NCI-H69 (cell line): ENCODE measurements at regions not wholly inside any gene's neighbourhood (a gene's known extent, or its start where the extent isn't known, plus 50 kb on each side); places are given as distances from the start of the nearest gene placed in this dataset.

ENCODE experiments used
- DNase-seq: peaks from one replicate; lab custom pipeline; 2025; lab: John Stamatoyannopoulos, UW

DNA sequence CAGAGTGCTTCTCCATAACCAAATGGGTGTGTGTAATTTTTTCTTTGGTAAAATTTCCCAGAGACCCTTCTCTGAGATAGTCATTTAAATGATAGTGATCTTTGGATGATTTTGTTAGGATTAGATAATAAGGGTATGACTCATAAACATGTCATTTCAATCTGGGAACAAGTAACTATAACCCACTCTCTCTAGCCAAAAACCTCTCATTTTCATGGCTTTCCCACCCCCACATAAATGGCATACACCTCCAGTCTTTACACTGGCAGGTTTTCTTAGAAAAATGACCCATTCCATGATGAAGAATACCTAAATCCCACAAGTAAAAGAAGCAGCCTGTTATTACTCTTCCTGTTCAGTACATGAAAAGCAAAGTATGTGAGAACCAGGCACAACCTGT, 572.0 kb upstream of the ZEB2 start:
- DNase-seq, result no peak

DNA sequence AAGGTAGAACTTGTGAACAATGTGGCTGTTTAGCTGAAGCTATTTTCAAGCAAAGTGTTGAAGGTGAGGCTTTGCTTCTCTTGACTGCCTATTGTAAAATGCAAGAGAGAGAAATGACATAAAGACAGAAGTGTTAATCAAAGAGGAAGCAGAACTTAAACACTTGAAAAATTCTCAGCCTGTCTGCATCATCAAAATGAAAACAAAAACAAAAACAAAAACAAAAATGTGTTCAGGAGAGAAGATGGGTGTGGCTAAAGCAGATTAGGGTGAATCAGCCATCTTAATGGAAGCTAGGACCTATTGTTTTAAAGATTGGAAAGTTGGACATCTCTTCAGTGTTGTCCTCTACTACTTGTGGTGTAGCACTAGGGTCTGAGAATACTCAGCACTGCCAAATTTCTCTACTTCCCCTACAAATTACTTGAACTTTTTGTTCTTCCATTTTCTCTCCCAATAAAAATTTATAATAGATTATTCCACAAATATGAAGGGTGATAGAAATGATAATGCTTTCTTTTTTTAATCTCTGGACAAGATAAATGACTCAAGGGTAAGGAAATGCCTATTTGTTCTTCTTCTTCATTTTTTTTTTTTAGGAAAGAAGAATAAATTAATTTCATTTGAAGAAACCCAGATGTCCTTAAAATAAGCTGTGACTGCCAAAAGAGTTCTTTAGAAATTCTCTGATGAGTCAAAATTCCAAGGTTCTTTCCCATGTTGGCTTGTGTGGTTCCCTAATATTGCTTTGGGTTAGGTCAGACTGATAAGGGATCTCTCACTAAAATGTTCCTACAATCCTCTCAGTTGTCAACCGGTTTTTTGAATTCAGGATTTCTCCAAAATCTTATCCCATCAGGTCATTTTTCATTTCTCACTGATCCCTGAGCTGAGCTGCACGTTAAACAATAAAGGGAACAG, 571.2 kb upstream of the ZEB2 start:
- DNase-seq, result no peak

DNA sequence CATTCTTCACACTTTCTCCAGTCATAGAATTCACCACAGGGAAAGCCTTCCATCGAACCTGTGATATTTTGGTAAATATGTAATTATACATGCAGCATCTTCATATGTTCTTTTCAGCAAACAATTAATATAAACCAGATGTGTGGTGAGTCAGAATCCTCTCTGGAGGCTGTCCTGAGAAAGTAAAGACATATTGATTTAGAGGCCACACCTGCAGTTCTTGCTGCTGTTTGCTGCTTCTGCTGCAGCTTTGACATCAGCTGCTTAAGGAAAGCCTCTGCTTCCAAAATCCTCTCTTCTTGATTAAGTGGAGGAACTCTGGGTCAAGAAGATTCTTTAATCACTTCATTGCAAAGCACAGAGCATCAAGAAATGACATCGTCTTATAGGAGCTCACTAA, 568.8 kb upstream of the ZEB2 start:
- DNase-seq, result no peak

DNA sequence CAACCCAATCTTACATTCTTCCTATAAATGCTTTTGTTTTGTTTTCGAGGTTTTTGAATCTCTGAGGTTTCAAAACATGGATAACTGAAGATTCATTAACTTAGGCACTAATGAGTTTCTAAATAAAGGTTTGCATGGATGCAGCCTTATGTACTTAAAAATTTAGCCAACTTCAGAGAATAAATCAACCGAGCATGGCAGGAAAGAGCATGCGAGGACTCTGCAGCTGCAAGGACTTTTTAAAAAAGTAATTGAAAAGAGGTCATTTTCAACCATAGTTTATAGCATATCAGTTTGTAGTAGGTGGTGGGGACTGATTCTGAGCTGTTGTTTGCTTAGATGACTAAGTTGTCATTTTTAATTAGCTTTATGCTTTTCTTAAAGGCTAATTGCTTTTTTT, 567.0 kb upstream of the ZEB2 start:
- DNase-seq, result no peak

DNA sequence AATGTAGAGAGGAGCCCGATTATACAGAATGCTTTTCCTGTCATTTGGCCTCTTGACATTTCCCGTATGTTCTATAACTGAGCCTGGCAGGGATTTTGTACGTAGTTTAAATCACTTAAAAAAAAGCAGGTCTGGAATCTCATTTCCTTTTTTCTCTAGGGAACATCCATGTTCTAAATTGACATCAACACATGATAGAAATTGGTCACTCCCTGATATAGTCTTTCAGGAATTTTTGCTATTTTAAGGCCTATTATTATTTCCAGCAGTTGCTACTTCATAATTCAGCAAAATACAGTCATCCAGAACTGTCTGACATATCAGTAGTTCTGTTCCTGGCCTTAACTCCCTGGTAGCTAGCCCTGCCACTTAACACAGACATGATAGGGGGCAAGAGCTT, 565.7 kb upstream of the ZEB2 start:
- DNase-seq, result no peak

DNA sequence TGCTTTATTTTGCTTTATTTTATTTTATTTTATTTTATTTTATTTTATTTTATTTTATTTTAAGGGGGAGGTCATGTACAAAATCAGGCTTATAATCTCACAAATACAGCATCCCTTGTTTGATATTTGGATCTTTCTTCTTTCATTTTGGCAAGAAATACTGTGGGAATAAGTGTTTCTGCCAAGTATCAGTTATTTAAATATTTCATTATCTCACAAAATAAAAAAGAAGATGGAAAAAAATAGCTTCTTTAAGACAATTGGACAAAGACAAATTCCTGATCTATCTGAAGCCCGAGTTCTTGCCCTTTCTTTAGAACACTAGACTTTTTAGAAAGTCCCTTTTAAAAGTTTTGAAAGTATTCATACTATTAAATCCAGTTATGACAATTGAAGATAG, 560.5 kb upstream of the ZEB2 start:
- no peak for DNase-seq

DNA sequence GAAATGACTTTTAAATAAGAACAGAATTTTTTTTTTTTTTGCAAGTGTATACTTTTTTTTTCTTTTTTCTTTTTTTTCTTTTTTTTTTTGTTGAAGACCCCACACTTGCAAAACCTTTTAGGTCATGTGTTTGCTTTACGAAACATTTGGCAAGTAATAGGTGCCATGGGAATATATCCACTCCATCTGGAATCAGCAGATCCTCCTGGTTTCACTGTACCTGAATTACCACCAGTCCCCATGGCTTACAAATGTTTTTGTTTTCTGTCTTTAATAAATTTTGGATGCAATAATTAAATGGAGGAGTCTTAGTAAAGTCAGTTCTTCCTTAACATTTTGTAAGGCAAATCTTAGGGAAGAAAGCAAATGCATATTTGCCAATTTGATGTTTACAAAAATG, 559.7 kb upstream of the ZEB2 start:
- no peak for DNase-seq

DNA sequence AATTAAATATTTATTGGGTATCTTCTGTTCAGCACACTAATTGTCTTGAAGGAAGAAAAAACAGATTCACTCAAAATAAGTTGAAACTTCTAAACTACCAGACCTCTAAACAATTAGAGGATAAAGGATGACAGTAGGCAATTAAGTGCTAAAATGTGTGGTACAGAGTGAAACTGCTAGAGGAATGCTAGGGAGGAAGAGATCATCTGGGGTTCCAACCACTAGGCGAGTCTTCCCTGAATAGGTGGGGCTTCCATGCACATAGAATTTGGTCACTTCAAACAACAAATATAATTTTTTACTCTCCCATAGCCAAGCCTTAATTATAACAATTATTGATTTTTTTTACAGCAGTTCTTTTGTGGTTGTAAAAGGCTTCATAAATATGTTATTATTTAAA, 559.0 kb upstream of the ZEB2 start:
- DNase-seq, result no peak

DNA sequence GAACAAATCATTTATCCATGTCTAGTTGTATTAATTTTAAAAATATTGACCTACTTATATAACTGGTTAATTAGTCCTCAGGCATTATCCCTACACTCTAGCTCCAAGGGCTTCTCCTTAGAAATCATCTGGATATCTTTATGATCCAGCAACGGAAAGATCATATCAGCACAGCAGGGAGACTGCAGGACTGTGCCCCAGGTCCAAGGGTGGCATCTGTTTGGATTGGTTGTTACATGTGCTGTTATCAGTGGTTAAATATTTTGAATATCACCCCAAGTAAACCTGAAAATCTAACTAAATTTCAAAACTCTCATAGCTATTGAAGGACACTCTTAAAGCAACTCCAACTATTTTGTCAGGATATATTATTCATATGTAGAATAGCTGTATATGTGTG, 556.2 kb upstream of the ZEB2 start:
- DNase-seq, result no peak

DNA sequence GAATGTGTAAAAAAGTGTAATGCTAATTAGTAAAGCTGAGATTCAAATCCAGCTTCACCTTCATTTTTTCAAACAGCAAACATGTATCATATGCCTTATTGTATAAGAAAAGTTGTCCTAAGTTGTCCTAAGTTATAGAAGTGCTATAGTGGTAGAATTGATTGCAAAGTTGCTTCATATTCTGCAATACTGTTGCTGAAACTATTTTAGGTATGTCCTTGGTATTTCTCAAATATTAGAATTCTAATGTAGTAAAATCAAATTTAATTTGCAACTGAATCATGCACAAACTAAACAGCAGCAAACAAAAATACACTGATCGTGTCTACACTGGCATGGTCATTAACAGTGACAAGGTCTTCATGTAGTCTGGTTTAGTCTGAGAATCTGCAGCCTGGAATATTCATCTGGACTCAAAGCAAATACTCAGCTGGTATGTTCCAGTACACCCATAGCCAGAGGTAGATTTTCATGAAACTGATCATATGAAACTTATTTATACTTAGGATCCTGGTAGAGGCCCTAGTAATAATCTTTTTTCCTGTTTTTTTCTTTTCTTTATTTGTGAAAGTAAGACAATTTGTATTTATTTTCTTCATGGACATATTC, 555.6 kb upstream of the ZEB2 start:
- no peak for DNase-seq

DNA sequence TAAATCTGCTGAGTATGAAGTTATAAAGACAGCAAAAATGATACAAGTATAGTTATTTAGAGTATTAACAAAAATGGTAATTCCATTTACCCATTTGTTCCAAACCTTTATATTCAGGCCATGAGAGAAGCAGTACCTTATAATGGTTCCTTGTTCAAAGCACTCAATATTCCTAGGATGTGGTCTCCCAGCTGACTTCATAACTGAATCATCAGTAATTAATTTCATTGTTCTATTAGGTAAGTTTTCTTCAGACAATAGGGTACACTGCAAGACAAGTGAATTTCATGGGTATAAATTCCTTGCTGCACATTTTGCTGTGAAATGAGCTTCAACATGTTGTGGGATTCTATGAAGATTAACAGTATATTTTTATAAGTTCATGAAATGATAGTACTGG, 550.8 kb upstream of the ZEB2 start:
- DNase-seq, result no peak

DNA sequence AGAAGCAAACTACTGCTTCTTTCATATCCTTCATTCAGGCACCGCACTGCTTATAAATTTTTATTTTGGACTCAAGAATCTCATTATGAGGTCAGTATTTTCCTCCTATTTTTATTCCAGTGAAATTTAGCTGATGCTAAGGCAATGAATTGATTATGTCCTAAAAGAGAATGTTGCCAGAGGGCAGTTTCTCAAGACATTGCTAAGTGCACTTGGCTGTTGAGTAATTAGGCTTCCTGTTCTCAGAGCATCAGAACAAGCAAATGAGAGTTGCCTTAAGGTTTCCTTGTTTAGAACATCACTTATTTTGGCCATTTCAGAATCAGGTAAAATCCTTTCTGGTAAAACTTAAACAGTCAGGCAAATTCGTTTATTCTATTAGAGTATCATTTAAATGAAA, 548.6 kb upstream of the ZEB2 start:
- no peak for DNase-seq

DNA sequence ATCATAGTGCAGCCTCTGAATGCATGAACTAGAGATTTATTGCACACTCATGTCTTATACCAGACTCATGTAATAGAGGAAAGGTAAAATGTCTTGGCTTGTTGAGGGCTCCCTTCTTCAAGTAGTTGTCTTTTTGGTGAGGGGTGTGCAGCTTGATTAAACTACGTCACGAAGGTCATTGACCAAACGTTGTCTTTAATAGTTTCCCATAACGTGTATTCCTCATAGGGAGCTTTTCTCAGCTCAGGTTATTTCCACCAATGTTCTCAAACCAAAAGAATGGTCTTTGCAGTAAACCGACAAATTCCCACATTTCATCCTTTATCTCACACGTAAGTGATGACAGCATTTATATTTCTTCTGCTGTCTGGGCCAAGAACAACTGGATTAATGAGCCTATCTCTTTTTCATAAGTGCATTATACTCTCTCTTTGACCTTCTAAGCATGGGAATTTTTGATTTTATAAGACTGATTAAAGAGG, 547.7 kb upstream of the ZEB2 start:
- DNase-seq, result no peak

DNA sequence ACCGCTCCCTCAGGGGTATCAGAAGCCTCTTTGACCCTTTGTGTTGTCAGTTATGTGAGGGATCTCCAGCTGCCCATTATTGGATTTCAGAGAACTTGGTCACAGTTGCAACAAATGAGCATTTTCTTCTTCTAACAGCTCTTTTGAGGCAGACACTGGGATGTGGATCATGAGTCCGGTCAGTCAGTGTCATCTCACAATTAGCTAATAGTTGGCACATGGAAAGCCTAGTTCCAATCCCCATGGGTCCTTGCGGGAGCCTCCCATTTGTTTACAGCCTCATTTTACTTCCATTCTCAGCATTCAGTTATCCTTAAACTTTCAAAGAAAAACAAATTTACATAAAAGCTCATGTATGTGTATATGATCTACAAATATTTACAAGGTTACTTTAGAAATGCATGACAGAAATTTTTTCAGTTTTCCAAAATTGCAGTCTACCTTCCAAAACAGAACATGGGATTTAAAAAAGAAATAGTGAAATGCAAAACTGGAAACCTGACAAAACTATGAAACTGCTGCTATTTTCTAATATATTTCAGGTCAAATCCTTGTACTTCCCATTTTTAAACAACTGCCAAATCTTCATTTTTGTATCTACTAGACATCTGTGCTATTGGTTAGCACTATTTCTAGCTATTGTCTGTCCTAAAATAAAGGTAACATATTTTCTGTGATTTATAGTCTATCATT, 547.1 kb upstream of the ZEB2 start:
- DNase-seq, result no peak

DNA sequence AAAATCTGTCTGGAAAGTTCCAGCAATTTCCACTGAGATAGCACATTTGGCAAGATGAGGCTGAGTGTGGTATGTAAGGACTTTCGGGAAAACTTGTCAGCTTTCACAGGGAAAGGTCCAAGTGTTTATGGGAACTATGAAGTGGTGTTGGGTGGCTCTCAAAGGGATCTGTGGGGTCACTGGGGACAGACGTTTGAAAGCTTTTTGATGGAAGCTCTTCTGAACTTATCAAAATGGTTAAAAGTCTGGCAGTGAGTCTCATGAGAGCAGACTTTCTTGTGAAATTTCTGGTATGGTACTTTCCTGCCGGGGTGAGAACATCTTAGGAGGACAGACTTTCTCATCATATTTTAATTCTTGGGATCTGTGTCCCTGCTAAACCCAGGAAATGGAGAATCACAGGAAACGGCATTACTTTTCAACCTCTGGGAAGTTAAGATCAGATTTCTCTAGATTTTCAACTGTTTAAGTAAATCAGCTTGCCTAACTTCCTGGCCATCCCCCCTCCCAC, 546.3 kb upstream of the ZEB2 start:
- no peak for DNase-seq

DNA sequence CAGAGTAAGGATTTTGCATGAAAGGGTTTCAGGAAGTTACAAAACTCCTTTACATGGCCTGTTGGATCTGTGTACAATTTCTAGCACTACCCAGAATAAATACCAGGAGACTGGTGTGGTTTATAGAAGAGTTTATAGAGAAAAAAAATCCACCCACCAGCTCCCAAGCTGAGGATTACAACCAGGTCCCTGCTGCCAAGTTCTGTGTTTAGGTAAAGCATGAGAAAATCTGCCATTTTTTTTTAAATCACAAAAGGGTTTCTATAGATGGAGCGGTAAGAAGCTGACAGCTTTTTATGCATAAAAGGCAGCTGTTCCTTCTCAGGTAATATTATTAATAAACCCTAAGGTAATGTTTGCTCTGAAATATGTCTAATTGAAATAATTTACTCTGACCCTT, 545.4 kb upstream of the ZEB2 start:
- DNase-seq, result no peak

DNA sequence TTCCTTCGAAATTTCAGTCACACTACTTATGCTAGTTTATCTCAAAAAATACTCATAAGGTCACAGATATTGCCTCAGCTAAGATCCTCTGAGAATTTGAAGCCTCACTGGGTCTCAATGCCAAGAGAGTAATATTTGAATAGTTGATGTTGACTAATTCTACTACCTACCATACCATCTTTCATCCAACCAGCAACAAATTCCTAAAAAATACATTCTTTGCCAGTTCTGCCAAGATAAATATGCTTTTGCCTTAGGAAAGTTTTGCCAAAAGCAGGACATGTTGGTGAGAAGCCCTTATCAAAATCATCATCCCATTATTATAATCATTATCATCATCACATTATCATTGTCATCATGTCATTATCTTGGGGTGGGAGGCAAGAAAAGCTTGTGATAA, 544.6 kb upstream of the ZEB2 start:
- no peak for DNase-seq

DNA sequence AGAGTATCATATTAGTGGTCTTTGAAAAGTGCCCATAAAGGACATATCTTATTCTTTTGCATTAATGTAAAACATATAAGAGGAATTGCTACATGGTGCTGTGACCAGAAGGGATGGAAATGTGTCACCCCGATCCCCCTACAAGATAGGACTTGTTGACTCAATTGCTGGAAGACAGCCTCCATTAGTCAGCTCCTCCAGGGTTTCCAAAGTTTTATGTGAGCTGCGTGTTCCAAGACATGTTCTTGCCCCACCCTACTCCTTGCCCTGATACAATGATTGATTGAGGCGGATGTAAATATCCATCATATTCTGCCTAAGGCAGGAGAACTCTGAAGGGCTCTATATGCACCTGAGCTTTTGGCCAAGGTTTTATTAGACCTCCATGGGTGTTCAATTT, 541.0 kb upstream of the ZEB2 start:
- DNase-seq, result no peak

DNA sequence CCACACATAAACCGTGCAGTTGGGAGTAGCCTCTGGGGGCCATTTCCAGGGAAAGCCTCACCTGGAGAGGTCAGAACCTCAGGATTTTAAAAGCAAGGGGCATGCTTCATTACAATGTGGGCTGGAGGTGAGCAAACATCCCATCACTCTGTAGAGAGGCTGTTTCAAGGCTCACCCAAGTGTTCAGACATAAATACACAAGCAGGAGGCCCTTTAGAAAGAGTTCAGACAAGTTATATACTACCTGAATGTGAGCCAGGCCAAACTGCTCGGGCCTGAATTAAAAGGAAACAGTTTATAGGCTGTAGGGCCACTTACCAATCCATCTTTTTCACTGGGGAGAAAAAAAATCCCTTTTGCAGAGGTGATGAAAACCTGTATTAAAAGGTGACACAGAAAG, 540.0 kb upstream of the ZEB2 start:
- no peak for DNase-seq

DNA sequence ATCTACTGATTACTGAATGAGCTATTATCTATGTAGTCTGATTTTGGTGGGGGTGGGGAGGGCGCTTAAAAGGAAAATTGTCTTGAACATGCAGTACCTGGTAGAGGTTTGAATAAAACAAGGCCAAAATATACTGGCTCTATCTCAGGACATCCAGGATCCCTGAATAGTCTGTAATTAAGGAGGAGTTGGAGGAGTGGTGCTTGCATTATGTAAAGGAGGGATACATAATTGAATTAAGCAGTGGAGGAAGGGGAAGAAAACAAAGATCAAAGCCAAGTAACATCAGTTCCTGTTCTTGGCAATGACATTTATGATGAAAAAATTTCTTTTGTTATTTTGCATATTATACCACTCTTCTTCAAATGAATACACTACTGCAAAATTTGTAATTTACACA, 539.4 kb upstream of the ZEB2 start:
- DNase-seq, result no peak

DNA sequence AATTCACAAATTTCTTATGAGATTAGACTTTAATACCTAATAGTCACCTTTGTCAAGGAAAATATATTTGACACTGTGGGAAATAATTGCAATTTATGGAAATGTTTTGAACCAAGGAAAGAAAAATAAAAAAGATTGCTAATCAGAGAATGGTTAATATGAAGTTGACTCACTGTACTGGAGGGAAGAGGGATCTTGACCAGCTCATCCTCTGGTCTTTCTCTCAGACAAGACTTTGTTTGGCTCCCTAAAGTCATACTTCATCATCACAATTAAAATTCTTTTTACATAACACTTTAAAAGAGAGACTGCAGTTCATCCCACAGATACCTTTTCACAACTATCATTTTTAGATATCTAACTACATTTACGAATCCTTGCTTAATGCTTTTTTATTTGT, 538.5 kb upstream of the ZEB2 start:
- no peak for DNase-seq

DNA sequence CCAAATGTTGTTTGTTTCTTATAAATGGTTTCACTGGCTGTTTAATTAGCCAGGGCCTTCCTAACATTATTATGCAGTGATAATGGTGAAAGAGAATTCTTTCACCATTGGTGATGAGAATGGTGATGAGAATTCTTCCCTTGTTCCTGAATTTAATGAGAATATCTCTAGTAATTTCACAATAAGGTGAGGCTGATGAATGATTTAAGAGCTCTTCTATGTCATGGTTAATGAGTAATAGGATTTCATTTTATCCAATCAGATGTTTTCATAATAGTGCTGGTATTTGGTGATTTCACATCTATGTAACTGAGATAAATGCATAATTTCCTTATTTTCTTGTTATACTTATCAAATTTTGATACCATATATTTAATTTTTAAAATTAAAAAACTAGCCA, 535.7 kb upstream of the ZEB2 start:
- DNase-seq, result no peak

DNA sequence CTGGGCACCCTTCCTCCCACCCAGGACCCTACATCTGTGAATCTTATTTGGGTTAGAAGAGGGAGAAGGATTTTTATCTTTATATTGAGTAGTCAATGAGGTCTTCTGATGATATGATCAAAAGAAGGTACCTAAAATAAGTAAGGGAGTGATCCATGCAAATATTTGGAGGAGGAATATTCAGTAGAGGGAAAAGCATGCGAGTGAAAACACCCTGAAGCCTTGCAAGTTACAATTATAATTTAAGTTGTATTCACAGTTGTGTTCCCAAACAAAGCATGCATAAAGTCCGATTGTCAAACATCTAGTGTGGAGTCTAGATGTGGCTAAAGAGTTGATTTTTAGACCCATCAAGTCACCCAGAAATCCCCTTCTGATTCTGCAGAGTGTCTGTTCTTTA, 530.2 kb upstream of the ZEB2 start:
- DNase-seq, result no peak
